CD14-positive monocyte (primary cell): ENCODE measurements at regions not wholly inside any gene's neighbourhood (a gene's known extent, or its start where the extent isn't known, plus 50 kb on each side); places are given as distances from the start of the nearest gene placed in this dataset.

Experiments
- DNase-seq, 3 donors: peaks; one replicate each; pipeline ENCODE4 v3.0.0-alpha.2; 2011 to 2022
- H2AFZ ChIP-seq: 2 replicates; pipeline ENCODE4 v1.6.0; 2012; ENCODE audit warnings: mild to moderate bottlenecking, low read depth, low read length, inconsistent platforms; ENCODE audit not compliant: insufficient read depth, poor library complexity, severe bottlenecking
- H3K27ac ChIP-seq, 2 donors: 1 replicate in 1 of 2; 2 replicates in 1 of 2; pipeline ENCODE4 v1.5.1; 2012 to 2013; ENCODE audit warnings: low read length in 2 of 2, control low read depth in 1 of 2, inconsistent platforms in 1 of 2, low read depth in 1 of 2, mild to moderate bottlenecking in 1 of 2
- H3K27me3 ChIP-seq, 2 donors: one replicate each; pipeline versions ENCODE4 v1.6.0 to v1.6.1; 2011 to 2013; ENCODE audit warnings: low read length in 2 of 2; ENCODE audit not compliant: control insufficient read depth in 2 of 2, insufficient read depth in 2 of 2
- H3K36me3 ChIP-seq, 2 donors: replicated peaks in 1 of 2; 1 replicate in 1 of 2; 2 replicates in 1 of 2; pipeline versions ENCODE4 v1.5.1 to v1.6.1; 2012 to 2013; ENCODE audit warnings: low read length in 2 of 2, control low read depth in 1 of 2, inconsistent platforms in 1 of 2, mild to moderate bottlenecking in 1 of 2; ENCODE audit not compliant: insufficient read depth in 2 of 2, control insufficient read depth in 1 of 2
- H3K4me1 ChIP-seq, 2 donors: 1 replicate in 1 of 2; 2 replicates in 1 of 2; pipeline versions ENCODE4 v1.5.1 to v1.6.1; 2012 to 2013; ENCODE audit warnings: low read length in 2 of 2, control low read depth in 1 of 2, inconsistent platforms in 1 of 2, mild to moderate bottlenecking in 1 of 2, moderate library complexity in 1 of 2; ENCODE audit not compliant: insufficient read depth in 2 of 2, control insufficient read depth in 1 of 2
- H3K4me2 ChIP-seq: replicated peaks from 2 replicates; pipeline ENCODE3; 2012; ENCODE audit warnings: low read length, moderate library complexity, mild to moderate bottlenecking; ENCODE audit not compliant: poor library complexity, severe bottlenecking; ENCODE audit errors: extremely low read depth
- H3K4me3 ChIP-seq, 3 experiments: fragments of 200-600 bp in 1 of 3; sonication (generic) in 1 of 3; replicated peaks in 1 of 3; 1 replicate in 2 of 3; 2 replicates in 1 of 3; pipeline ENCODE4 v1.5.1; 2011 to 2013; ENCODE audit warnings: low read length in 3 of 3, mild to moderate bottlenecking in 3 of 3, control low read depth in 2 of 3, low read depth in 2 of 3, inconsistent platforms in 1 of 3, moderate library complexity in 1 of 3
- H3K79me2 ChIP-seq: 2 replicates; pipeline ENCODE4 v1.6.0; 2012; ENCODE audit warnings: mild to moderate bottlenecking, control low read depth, inconsistent platforms, low read length, moderate library complexity; ENCODE audit not compliant: insufficient read depth
- H3K9ac ChIP-seq: 2 replicates; pipeline ENCODE4 v1.6.0; 2017; ENCODE audit warnings: low read length, mild to moderate bottlenecking; ENCODE audit not compliant: insufficient read depth, poor library complexity, severe bottlenecking
- H3K9me3 ChIP-seq, 2 donors: replicated peaks in 1 of 2; 1 replicate in 1 of 2; 2 replicates in 1 of 2; pipeline versions ENCODE4 v1.5.1 to v1.6.1; 2012 to 2013; ENCODE audit warnings: low read length in 2 of 2, control low read depth in 1 of 2; ENCODE audit not compliant: control insufficient read depth in 1 of 2, insufficient read depth in 1 of 2
- H4K20me1 ChIP-seq: 2 replicates; pipeline ENCODE4 v1.6.0; 2012; ENCODE audit warnings: mild to moderate bottlenecking, low read length, control low read depth, moderate library complexity; ENCODE audit not compliant: insufficient read depth
- H3K27ac Mint-ChIP-seq, 7 donors: one replicate each; pipeline ENCODE4 v1.8.0; 2020; ENCODE audit warnings: mild to moderate bottlenecking in 7 of 7, mixed read lengths in 7 of 7, moderate library complexity in 6 of 7, inconsistent platforms in 2 of 7
- H3K27me3 Mint-ChIP-seq, 3 donors: one replicate each; pipeline ENCODE4 v1.8.0; 2021 to 2022; ENCODE audit warnings: low read depth in 3 of 3, mild to moderate bottlenecking in 3 of 3, mixed read lengths in 3 of 3, moderate library complexity in 3 of 3, inconsistent platforms in 1 of 3
- H3K36me3 Mint-ChIP-seq, 2 donors: one replicate each; pipeline ENCODE4 v1.8.0; 2020; ENCODE audit warnings: mixed read lengths in 2 of 2, inconsistent platforms in 1 of 2, mild to moderate bottlenecking in 1 of 2
- H3K4me1 Mint-ChIP-seq: one replicate; pipeline ENCODE4 v1.8.0; 2020; ENCODE audit warnings: mild to moderate bottlenecking, mixed read lengths
- H3K4me3 Mint-ChIP-seq, 2 donors: one replicate each; pipeline ENCODE4 v1.8.0; 2020; ENCODE audit warnings: mild to moderate bottlenecking in 2 of 2, mixed read lengths in 2 of 2, moderate library complexity in 1 of 2
- H3K9me3 Mint-ChIP-seq, 7 donors: one replicate each; pipeline ENCODE4 v1.8.0; 2020 to 2022; ENCODE audit warnings: mixed read lengths in 7 of 7, mild to moderate bottlenecking in 6 of 7, moderate library complexity in 6 of 7, inconsistent platforms in 2 of 7
- CTCF ChIP-seq: fragments of 200-600 bp; IDR thresholded peaks from one replicate; pipeline ENCODE4 v1.8.0; 2022; ENCODE audit warnings: antibody characterized with exemption, mild to moderate bottlenecking
- WGBS: methylation state at CpG from one replicate; pipeline ENCODE4 v1.1.5; 2013; ENCODE audit warnings: missing lambda C conversion rate; ENCODE audit not compliant: insufficient coverage; 5-methylcytosine and 5-hydroxymethylcytosine counted together
- intact Hi-C, 2 donors: fragments of 100-400 bp; cut with micrococcal nuclease; formaldehyde crosslinking; loops; one replicate each; pipeline versions ENCODE4 v1.15.0 to v1.15.1; 2023

GRCh38 chr17:79520167-79521165 lies 90.4 kb downstream of the RBFOX3 start:
- no peak overlapping the region for H3K4me2 ChIP-seq
- no peaks in the 10 kb centered on the region for H4K20me1 ChIP-seq
- no peak for TF ChIP-seq CTCF
- Mint-ChIP-seq H3K9me3 (no peaks in the 10 kb centered on the region), H3K27ac (no peak overlapping the region), H3K36me3 (no peaks in the 10 kb centered on the region), H3K4me1 (no peaks in the 10 kb centered on the region), H3K27me3 (peaks cover 10 to 29% (median 17%) of the 10 kb centered on the region in 3 donors), H3K4me3 (no peak overlapping the region)
- H3K4me1 ChIP-seq, result no peaks in the 10 kb centered on the region
- no peak overlapping the region for H3K27ac ChIP-seq
- H3K36me3 ChIP-seq, result no peaks in the 10 kb centered on the region
- H3K27me3 ChIP-seq, result peaks cover 0 to 17% of the 10 kb centered on the region in 2 donors
- H3K9me3 ChIP-seq, result no peaks in the 10 kb centered on the region
- H3K79me2 ChIP-seq, result no peaks in the 10 kb centered on the region
- intact Hi-C loops, result no loop called here
- no peak for DNase-seq
- H3K4me3 ChIP-seq, result no peak overlapping the region
- WGBS, result 87% methylated on average over 39 of the region's 39 CpGs
- H3K9ac ChIP-seq, result no peak overlapping the region
- no peak overlapping the region for H2AFZ ChIP-seq

- DNase-seq, result no peak
- Histone ChIP-seq H3K79me2 (no peaks in the 10 kb centered on the region), H4K20me1 (no peaks in the 10 kb centered on the region), H3K4me3 (no peak overlapping the region), H3K9me3 (no peaks in the 10 kb centered on the region), H3K27me3 (peaks cover 0 to 17% of the 10 kb centered on the region in 2 donors), H2AFZ (no peak overlapping the region), H3K4me2 (no peak overlapping the region), H3K9ac (no peak overlapping the region), H3K4me1 (no peaks in the 10 kb centered on the region), H3K36me3 (no peaks in the 10 kb centered on the region), H3K27ac (no peak overlapping the region)
- peaks cover 10 to 30% (median 17%) of the 10 kb centered on the region in 3 donors for H3K27me3 Mint-ChIP-seq
- H3K9me3 Mint-ChIP-seq, result peaks cover 0 to under 1% (median 0%) of the 10 kb centered on the region in 7 donors
- H3K4me1 Mint-ChIP-seq, result no peaks in the 10 kb centered on the region
- TF ChIP-seq CTCF, result no peak
- no peak overlapping the region for H3K4me3 Mint-ChIP-seq
- 85% methylated on average over 11 of the region's 11 CpGs for WGBS
- intact Hi-C loops, result no loop called here
- H3K27ac Mint-ChIP-seq, result no peak overlapping the region
- H3K36me3 Mint-ChIP-seq, result no peaks in the 10 kb centered on the region
Observed at GRCh38 chr17:79519601-79520000, 91.2 kb downstream of the RBFOX3 start.
